Peyer's patch (tissue), 4 donors: ENCODE measurements at regions not wholly inside any gene's neighbourhood (a gene's known extent, or its start where the extent isn't known, plus 50 kb on each side); places are given as distances from the start of the nearest gene placed in this dataset.
"Not testable (repeated sequence)": the region's sequence is repeated elsewhere in the genome, so short reads cannot be mapped to it uniquely, and the experiment has no call there.

Experiments used
- DNase-seq, 3 donors: peaks; one replicate each; pipeline ENCODE4 v3.0.0-alpha.2; 2017 to 2019
- H3K27ac ChIP-seq, 4 donors: fragments of 200-600 bp; sonication (generic); one replicate each; pipeline ENCODE4 v1.5.1; 2016 to 2019
- H3K27me3 ChIP-seq, 2 donors: fragments of 200-600 bp; sonication (generic); one replicate each; pipeline ENCODE4 v1.5.1; 2019
- H3K36me3 ChIP-seq, 3 donors: fragments of 200-600 bp; sonication (generic); one replicate each; pipeline ENCODE4 v1.5.1; 2016 to 2019
- H3K4me1 ChIP-seq, 4 donors: fragments of 200-600 bp; sonication (generic); one replicate each; pipeline ENCODE4 v1.5.1; 2016 to 2019
- H3K4me3 ChIP-seq, 4 donors: fragments of 200-600 bp; sonication (generic); 1 replicate in 3 of 4; 2 replicates in 1 of 4; pipeline ENCODE4 v1.5.1; 2016 to 2019; ENCODE audit warnings: mild to moderate bottlenecking in 1 of 4
- H3K9me3 ChIP-seq, 4 donors: fragments of 200-600 bp; sonication (generic); one replicate each; pipeline ENCODE4 v1.5.1; 2016 to 2019; ENCODE audit warnings: mild to moderate bottlenecking in 1 of 4
- CTCF ChIP-seq, 6 experiments: fragments of 450-650 bp in 4 of 6; fragments of 200-600 bp in 2 of 6; sonication (generic) in 1 of 6; IDR thresholded peaks; one replicate each; pipeline ENCODE4 v1.5.1; 2017 to 2019; ENCODE audit warnings: antibody characterized with exemption in 6 of 6, mild to moderate bottlenecking in 3 of 6, moderate library complexity in 1 of 6
- POLR2A ChIP-seq, 2 donors: fragments of 450-650 bp; IDR thresholded peaks; one replicate each; pipeline ENCODE4 v1.5.1; 2017; ENCODE audit warnings: antibody characterized with exemption in 2 of 2, mild to moderate bottlenecking in 2 of 2, moderate library complexity in 2 of 2

DNA sequence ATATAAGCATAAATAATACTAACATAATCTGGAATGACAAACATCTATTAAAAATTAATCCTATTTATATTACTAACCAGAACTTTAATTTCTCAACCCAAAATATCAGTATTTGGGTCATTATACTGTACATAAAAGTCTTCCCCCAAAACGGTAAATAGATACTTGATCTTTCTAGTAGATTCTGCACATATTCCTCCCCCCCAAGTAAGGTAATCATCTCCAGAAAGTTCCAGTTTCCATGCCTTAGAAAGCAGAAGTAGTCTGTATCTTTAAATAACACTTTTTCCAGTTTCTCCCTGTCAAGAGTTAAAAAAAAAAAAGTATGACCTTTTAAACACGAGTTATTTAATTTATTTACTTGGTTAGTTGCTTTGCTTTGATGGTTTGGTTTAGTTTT lies 150.7 kb upstream of the MB21D2 start:
- no peak for DNase-seq
- Histone ChIP-seq H3K27me3 (no peaks in the 10 kb centered on the region), H3K4me1 (no peaks in the 10 kb centered on the region), H3K9me3 (no peaks in the 10 kb centered on the region), H3K36me3 (no peaks in the 10 kb centered on the region), H3K27ac (no peak overlapping the region), H3K4me3 (no peak overlapping the region)
- TF ChIP-seq CTCF (IDR thresholded peaks at IDR 0.05) (no peak), POLR2A (IDR thresholded peaks at IDR 0.05) (no peak)

DNA sequence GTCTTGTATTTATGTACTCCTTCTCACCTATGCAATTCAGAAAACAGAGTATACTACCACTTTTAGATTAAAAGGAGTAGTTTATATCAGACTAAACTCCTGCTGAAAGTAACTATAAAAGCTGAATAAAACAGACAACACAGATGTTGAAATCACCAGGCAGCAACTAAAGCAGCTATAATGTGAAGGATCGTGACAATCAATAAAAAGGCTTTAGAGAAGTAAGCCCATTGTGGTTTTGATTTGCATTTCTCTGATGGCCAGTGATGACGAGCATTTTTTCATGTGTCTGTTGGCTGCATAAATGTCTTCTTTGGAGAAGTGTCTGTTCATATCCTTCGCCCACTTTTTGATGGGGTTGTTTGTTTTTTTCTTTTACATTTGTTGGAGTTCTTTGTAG lies 152.1 kb upstream of the MB21D2 start:
- not testable (repeated sequence) for DNase-seq, H3K36me3 ChIP-seq, H3K4me3 ChIP-seq, H3K9me3 ChIP-seq, H3K4me1 ChIP-seq, H3K27ac ChIP-seq, H3K27me3 ChIP-seq

- TF ChIP-seq CTCF (IDR thresholded peaks at IDR 0.05) (no peak), POLR2A (IDR thresholded peaks at IDR 0.05) (no peak)
- Histone ChIP-seq H3K36me3 (no peaks in the 10 kb centered on the region), H3K9me3 (no peaks in the 10 kb centered on the region), H3K27ac (no peak overlapping the region), H3K27me3 (no peaks in the 10 kb centered on the region), H3K4me3 (no peak overlapping the region), H3K4me1 (no peaks in the 10 kb centered on the region)
- no peak for DNase-seq
Measured at GRCh38 chr3:193078996-193079753, 161.5 kb upstream of the MB21D2 start.

GRCh38 chr3:193080821-193081365 lies 160.1 kb upstream of the PLAAT1 start:
- TF ChIP-seq POLR2A (IDR thresholded peaks at IDR 0.05) = no peak
- TF ChIP-seq CTCF (IDR thresholded peaks at IDR 0.05) = no peak
- Histone ChIP-seq H3K9me3 (no peaks in the 10 kb centered on the region), H3K27ac (no peak overlapping the region), H3K4me3 (no peak overlapping the region), H3K4me1 (no peaks in the 10 kb centered on the region), H3K27me3 (no peaks in the 10 kb centered on the region), H3K36me3 (no peaks in the 10 kb centered on the region)
- no peak for DNase-seq

DNA sequence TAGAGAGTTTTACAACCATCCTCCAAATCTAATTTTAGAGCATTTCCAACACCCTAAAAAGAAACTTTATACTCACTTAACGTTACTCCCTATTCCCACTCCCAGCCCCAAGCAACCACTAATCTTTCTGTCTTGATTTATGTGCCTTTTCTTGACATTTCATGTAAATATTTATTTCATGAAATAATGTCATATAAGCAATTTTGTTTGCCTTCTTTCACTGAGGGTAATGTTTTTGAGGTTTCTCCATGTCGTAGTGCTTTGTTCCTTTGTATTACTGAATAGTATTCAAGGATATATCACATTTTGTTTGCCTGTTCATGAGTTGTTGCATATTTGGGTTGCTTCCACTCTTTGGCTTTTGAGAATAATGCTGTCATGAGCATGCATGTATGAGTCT lies 155.4 kb upstream of the PLAAT1 start:
- DNase-seq = no peak
- no peak overlapping the region for H3K27ac ChIP-seq
- no peaks in the 10 kb centered on the region for H3K27me3 ChIP-seq
- no peaks in the 10 kb centered on the region for H3K9me3 ChIP-seq
- no peak overlapping the region for H3K4me3 ChIP-seq
- H3K4me1 ChIP-seq = no peaks in the 10 kb centered on the region
- TF ChIP-seq CTCF (IDR thresholded peaks at IDR 0.05) (no peak), POLR2A (IDR thresholded peaks at IDR 0.05) (no peak)
- H3K36me3 ChIP-seq = no peaks in the 10 kb centered on the region

DNA sequence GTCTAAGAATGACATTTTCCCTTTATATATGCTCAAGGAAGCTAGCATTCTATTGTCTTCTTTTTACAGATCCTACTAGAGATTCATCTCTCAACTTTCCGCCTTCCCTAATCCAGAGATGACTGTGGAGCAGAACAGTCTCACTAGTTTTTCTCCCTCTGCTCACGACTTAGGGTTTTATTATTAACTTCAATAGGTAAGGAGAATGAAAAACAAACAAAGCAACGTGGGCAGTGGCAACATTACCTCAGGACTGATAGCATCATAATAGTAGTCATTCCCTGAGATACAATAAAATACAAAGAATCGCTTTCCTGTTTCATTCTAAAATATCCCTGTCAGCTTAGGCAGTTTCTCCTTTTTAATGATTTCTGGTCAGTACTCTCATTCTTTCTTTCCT lies 154.3 kb upstream of the PLAAT1 start:
- Histone ChIP-seq H3K27me3 (no peaks in the 10 kb centered on the region), H3K27ac (no peak overlapping the region), H3K4me1 (no peaks in the 10 kb centered on the region), H3K9me3 (no peaks in the 10 kb centered on the region), H3K36me3 (no peaks in the 10 kb centered on the region), H3K4me3 (no peak overlapping the region)
- DNase-seq = no peak
- TF ChIP-seq POLR2A (IDR thresholded peaks at IDR 0.05) = no peak
- TF ChIP-seq CTCF (IDR thresholded peaks at IDR 0.05) = no peak
